HG02884 (cell line): ENCODE measurements at regions not wholly inside any gene's neighbourhood (a gene's known extent, or its start where the extent isn't known, plus 50 kb on each side); places are given as distances from the start of the nearest gene placed in this dataset.
"Not testable (repeated sequence)": the region's sequence is repeated elsewhere in the genome, so short reads cannot be mapped to it uniquely, and the experiment has no call there.

ENCODE experiments used
- ATAC-seq: cut with Tn5 transposase; IDR thresholded peaks from one replicate; pipeline ENCODE4 v1.9.1; 2021; ENCODE audit warnings: mild to moderate bottlenecking, moderate library complexity; ENCODE audit not compliant: unreplicated experiment

DNA sequence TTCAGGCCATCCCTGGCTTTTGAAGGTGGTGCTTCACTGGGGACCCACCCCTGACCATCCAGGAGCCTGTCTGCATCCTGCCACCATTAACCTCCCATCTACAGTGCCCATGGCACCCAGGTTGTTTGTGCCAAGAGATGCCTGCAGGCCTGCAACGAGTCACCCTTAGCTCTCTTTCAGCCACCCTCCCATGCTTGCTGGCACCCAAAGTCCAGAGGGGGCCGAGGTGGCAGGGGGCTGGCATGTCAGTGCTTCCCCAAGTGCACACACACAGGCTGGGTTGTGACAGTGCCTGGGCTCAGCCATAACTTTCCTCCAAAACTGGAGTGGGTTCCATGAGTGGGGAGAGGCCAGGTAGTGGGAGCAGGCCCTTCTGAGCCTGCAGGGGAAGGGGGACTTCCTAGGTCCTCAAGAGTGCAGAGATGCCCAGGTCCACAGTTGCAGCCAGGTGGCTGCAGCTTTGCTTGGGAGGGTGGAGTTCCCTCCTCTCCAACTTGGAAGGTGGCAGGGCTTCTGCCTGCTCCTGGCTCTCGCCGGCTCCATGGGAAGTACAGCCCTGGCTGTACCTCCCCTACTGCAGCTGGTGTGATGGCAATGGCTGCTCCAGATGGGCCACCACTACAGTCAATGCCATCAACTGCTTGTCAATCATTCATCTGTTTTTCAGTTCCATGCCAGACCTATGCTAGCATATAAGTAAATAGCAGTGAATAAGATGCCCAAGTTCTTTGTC lies 235.9 kb upstream of the GIMD1 start:
- no peak for ATAC-seq

DNA sequence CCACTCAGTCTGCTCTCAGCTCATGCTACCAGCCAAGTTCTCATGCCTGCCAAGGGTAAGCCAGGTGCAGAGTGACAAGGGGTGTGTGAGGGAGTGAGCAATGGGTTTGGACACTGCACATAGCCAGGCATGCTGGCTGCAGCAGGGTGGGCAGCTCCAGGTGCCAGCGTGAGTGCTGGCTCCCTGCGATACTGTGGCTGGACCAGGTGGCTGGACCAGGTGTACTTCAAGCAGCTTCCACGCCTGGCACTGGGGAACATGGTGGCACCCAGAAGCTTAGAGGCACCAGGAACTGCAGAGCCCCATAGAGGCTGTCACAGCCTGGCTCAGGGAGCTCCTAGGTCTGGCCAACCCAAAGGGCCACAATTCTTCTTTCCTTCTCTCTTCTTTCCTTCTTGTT lies 234.9 kb upstream of the GIMD1 start:
- ATAC-seq: no peak

DNA sequence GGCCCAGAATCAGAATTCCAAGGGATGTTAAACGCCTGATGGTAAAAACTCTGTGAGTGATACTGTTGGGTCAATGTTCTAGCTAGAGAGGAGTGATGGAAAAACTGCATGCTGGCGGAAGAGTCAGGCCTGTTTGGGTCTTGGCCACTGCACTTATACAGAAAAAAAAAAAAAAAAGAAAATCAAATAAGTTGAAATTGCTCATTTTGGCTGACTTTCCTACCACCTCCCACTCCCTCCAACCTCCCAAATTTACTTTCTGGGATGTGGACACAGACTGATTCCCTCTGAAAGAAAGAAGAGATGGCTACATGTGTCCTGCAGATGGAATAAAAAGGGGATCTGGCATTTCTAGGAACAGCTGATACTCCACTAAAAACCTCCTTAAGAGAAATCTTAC lies 234.1 kb upstream of the GIMD1 start:
- no peak for ATAC-seq

DNA sequence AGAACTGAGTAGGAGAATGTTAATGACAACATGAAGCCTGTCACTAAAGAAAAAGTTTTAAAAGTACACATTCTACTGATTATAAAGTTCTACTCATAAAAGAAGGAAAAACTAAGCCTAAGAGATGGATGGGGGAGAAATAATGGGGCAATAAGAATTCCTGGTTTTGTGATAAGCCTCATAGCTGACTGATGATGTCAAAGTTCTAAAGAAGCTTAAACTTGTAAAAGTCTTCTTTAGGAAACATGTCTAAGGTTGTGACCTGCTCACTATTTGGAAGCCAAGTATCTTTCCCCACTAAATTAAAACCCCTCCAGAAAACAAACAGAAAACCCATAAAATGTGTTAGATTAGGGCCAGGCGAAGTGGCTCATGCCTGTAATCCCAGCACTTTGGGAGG lies 232.9 kb upstream of the GIMD1 start:
- no peak for ATAC-seq

DNA sequence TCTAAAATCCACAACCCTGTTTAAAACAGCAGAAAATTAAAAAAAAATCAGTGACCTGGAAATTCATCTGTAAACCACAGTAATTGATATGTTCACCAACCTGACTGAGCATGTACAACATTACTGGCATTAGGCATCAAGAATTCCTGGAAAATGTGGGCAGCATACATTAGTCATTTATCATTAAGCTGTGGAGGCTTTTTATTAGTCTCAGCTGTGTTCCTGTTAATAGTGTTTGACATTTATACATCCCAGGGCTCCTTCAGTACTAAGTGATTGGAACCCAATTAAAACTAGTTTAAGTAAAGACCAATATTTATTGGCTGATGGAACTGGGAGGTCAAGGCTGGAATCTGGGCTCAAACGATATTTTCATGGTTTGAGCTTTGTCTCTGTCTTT lies 227.3 kb upstream of the GIMD1 start:
- ATAC-seq: no peak

DNA sequence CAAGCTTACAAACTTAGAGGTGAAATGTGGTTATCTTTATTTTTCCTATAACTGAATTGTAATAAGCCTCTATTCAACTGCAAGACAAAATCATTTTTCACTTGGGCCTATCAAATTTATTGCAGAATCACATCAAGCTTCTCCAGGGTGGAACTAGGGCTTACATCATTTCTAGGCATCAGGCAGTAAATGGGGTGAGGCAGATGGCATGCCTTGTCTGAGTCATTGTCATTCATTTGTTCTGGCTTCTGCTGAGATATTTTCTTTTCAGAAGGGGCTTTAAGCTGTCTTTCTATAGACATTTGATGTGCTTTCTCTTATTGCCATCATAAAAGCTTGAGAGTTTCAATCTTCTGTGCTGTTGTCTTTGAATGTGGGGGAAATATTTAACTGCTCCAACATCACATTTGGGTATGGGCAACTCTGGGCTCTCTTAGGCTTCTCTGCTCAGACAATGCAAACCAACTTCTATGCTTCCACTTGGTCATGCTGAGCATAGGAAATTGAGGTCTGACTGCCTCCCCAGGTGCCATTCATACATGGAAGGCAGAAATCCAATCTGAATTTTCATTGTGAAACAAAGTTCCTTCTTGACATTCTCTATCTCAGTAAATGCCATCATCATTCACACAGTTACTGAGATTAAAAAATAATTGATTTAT lies 225.8 kb upstream of the GIMD1 start:
- ATAC-seq: no peak

DNA sequence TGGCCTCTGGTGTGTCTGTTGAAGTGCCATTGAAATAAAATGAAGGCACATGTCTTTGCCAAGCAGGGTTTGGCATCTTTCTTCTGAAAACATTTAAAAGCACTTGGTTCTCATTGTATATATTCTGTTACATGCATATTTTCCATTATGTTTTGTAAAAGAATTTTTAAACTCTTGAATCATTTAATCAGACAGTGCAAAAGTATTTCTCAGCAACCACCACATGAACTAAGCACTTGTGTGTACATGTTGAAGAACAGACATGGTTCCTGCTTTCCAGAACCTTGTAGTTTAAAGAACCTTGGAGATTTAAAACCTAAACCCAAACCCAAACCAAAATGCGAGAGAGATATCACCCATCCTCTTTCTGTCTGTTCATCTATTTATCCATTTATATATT lies 220.3 kb upstream of the GIMD1 start:
- ATAC-seq: no peak

DNA sequence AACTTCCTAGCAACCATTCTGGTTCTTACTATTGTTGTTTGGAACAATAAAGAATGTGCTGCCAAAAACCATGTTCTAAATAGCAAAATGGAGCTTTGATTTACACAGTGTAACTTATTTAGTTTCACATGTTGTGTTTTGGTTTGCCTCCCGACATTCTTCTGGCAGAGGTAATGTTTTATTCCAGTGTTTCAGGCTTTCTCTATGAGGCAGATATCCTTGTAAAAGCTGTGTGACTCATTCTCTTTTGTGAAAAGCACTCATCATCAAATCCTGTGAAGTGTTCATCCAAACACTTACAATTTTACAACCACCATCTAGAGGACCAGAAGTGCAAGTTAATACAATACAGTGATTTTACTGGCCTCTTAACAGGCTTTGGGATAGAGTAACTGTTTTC lies 219.0 kb upstream of the GIMD1 start:
- no peak for ATAC-seq

DNA sequence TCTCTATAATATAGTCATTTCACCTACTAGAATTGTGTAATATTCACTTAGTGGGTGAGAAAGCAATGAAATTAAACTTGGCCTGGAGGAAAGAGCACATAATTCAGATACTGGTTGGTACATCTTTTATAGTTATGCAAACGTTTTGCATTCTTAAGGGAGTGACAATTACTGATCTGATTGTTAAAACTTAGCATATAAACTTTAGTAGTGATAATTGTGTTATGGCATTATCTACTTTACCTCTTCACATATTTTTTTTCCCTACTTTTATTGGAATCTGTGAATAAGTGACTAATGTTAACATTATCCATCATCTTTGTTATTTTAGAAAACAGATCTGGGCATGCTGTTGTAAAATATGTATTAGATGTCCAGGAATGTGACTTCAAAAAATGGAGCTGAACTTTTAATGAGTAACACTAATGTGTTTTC lies 217.4 kb upstream of the GIMD1 start:
- no peak for ATAC-seq

DNA sequence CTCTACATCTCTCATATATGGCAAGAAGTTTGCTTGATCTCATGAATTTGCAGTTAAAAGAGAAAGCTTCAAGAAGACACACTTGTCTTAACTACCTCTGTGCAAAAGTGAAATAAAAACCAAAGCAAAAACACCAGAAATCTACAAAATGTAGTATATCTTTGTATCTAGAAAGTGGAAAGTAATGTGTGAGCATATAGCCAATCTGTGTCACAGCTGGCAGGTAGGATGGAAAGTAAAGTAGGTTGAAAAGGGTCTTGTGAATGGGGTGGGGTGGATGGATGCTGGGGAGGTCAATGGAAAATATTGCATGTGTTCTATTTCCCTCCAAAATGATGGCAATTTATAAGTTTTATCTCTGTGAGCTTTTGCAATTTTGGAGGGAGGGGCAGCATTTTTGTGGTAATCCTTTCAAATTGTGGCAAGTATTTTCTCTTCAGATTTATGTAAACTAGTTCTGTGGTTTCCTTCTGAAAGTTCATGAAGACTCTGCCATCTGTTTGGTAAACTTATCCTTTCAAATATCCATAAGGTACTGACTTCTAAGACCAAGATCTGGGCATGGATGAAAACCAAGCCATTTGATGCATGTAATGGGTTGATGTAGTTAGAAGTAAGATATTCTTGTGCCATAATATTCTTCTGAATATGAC lies 215.9 kb upstream of the GIMD1 start:
- no peak for ATAC-seq

DNA sequence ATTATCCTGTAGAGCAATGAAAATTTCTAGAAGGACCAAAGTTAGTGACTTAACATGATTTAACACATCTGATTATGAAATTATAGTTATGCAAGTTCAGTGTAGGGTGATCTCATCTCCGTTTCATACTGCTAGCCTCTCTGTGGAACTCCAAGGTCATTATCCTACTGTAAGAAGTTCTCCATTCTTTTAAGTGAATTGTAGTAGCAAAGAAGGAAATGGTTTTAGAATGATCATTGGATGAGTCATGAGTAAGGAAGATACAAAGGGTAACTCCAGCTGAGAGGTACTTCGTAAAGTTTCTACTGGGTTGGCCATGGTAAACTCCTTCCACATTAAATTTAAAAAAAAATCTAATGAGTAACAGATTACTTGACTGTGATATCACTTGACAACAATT lies 215.0 kb upstream of the GIMD1 start:
- no peak for ATAC-seq

DNA sequence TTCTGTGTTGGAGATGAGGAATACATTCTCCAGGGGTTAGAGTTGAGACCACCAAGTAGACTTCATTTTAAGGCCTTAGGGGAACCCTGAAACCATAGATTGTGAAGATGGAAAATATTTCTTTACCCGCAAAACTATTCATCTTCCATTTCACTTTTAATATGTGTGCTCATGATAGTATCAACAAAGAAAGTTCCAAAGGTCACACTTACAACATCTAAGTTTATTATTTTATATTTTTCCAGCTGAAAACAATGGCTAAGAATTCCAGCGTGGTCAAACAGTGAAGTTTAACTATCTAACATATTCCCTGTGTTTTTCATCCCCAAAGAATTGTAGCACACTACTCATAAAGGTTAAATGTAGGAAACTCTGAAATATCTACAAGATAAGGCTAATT lies 214.5 kb upstream of the GIMD1 start:
- ATAC-seq: no peak

DNA sequence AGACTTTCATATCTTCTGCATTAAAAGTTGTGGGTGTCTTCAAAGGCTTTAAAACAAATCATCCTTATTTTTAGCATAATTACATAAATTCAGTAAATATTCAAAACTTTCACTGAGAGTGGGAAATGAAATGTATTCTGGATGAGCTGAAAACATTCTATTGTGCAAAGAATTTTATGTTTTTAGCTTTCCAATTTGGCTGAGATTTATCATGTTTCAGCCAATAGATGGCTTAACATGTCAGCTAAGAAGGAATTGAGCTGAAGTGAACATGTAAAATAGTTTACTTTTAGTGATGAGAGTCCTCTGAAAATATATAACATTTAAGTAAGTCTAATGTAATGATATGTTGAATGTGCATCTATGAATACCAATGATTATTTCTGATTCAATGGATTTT lies 213.5 kb upstream of the GIMD1 start:
- no peak for ATAC-seq

DNA sequence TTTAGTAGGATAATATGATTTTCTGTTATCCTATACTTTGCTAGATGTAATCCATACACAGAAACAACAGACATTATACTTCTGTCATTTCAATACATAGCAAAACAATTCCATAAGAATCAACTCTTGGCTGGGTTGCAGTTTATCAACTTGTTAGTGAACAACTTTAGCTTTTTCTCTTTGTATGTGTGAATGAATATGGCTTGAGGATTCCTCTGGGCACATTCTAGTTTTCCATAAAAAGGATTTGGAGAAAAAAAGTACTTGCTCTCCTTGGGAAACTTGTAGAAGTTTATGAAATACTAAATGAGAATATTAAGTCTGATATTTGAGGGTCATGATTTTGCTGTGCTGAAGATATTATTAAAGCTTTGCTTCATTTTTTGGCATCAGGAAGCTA lies 210.7 kb upstream of the GIMD1 start:
- no peak for ATAC-seq

DNA sequence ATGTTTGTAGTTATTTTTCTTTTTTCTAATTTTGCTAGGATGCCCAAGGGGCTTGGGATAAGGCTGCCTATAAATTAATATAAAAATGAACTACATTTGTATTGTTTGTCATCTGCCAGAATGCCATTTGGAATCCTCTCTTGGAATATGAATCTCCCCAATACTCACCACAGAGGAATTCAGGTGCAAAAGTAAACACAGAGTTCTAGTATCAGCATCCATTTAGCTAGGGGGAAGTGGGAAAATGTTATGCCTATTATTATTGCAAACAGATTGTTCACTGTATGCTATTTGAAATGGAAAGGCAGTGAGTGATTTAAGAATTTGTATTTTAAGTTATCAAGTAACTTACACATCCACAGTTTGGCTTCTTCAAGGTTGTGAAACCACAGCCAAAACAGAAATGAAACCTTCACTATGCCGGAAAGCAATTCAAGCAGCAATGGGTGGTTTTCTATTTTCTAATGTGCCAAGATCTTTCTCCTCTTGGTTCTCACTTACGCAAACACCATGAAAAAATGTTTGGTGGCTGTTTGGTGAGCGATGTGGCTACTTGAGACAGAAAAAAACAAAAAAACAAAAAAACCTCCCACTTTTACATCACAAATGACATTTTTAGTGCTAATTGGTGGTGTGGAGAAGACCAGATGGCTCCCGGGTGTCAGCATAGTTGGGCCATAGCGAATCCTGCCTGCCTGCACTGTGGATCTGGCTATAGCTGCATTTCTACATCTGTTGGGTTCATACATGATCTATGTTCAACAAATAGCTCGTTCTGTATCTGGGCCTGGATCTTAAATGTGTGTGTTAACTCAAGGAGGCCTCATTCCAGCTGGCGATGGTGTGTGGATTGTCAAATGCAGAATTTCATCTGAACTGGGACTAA lies 200.8 kb upstream of the GIMD1 start:
- ATAC-seq: no peak

DNA sequence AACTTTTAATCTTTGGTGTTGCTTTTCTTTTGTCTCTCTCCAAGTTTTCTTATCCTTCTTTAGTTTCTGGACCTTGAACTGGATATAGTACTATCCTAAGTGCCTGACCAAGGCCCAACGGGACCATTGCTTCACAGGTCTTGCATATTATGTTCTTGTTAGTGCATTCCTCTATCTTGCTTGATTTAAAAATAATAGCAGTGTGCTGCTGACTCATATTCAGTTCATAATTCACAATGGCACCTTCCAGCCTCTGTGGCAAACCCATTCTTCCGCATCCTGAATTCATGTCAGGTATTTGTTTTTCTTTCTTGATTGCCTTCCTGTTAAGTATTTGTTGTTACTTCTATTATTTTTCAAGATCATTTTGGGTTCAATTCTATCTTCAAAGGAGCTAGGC lies 197.1 kb upstream of the GIMD1 start:
- ATAC-seq: no peak

DNA sequence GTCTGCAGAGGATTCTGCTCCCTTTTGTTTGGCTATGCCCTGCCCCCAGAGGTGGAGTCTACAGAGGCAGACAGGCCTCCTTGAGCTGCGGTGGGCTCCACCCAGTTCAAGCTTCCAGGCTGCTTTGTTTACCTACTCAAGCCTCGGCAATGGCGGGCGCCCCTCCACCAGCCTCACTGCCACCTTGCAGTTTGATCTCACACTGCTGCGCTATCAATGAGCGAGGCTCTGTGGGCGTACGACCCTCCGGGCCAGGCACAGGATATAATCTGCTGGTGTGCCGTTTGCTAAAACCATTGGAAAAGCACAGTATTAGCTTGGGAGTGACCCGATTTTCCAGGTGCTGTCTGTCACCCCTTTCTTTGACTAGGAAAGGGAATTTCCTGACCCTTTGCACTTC lies 195.1 kb upstream of the GIMD1 start:
- not testable (repeated sequence) for ATAC-seq

DNA sequence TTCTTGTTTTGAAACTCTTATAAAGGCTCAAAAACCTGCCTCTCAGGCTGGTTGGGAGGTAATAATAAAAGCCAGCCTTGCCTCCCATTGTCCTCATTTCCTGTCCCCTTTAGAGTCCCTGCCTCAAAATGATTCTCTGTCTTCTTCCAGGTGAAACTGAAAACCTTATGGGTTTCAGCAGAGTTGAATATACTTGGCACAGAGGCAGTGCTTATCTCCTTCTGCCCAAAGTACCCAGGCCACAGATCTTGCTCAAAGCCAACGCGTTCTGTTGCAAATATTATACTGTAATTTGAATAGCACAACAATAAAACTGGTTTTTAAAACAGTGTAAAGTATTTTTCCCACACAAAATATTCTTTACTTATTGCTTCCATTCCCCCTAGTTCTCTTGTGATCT lies 183.1 kb upstream of the GIMD1 start:
- ATAC-seq: no peak

DNA sequence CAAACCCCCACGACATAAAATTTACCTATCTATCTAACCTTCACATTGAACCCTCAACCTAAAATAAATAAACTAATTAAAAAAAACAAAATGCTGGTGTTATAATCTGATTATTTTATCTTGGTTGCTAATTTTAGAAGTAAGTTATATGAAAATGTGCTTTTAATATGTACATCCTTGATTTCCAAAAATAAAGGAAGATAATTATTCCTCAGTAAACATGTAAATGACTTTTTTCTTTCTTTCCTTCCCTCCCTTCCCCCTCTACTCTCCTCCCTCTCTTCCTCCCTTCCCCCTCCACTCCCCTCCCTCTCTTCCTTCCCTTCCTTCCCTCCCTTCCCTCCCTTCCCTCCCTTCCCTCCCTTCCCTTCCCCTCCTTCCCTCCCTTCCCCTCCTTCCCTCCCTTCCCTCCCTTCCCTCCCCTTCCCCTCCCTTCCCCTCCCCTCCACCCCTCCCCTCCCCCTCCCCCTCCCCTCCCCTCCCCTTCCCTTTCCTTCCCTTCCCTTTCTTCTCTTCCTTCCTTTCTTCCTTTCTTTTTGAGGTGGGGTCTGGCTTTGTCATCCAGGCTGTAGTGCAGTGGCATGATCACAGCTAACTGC lies 180.0 kb upstream of the GIMD1 start:
- ATAC-seq: no peak

DNA sequence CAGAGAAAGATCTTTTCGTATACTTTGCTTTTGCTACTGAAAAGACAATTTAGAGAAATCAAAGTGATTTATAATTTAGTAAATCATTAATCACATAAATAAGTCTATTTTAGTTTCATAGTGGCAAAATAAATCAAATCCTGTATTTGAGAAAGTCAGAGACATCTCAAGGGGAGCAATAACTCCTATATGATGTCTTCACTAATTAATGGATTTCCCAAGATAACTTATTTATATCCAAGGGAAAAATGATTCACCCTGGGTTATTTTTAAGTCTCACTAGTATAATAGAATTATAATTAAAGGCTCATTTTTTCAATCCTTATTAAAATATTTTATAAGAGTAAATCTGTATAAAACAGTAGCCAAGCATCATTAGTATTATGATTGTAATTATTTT lies 177.8 kb upstream of the GIMD1 start:
- no peak for ATAC-seq

DNA sequence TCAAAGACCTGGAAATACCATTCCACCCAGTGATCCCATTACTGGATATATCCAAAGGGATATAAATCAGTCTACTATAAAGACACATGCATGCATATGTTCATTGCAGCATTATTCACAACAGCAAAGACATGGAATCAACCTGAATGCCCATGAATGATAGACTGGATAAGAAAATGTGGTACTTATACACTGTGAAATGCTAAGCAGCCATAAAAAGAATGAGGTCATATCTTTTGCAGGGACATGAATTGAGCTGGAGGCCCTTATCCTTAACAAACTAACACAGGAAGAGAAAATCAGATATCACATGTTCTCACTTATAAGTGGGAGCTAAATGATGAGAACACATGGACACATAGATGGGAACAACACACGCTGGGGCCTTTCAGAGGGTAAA lies 174.0 kb upstream of the GIMD1 start:
- ATAC-seq: not testable (repeated sequence)
